WI38 (cell line): ENCODE measurements at regions not wholly inside any gene's neighbourhood (a gene's known extent, or its start where the extent isn't known, plus 50 kb on each side); places are given as distances from the start of the nearest gene placed in this dataset.

Experiments used
- H3K4me3 ChIP-seq: 2 replicates; pipeline ENCODE4 v1.5.1; 2011; ENCODE audit warnings: low read depth, mild to moderate bottlenecking, control low read depth, low read length
- TF ChIP-seq, protein P1 (sequence below): IDR thresholded peaks from 2 replicates; pipeline ENCODE4 v1.5.1; 2012; ENCODE audit warnings: low read depth, mild to moderate bottlenecking, control low read depth, low read length

DNA sequence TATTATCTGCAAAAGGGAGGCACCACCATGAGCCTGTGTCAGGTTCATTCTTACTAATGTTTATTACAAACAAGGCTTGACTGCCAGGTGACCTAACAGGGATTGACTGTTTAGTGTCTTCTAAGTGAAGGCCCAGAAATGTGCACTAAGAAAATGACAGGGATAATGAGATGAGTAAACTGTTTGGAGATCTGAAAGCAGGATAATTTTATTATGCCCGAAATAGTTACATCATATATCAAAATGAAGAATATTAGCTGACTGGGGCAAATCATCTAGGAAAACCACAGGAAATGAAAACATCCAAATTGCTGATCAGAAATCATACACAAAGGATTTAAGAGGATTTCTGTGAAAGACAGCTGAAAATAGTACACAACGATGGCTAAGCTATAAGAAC is 516.7 kb downstream of the HDGFL1 start:
- no peak overlapping the region for H3K4me3 ChIP-seq
- TF ChIP-seq, protein P1, sequence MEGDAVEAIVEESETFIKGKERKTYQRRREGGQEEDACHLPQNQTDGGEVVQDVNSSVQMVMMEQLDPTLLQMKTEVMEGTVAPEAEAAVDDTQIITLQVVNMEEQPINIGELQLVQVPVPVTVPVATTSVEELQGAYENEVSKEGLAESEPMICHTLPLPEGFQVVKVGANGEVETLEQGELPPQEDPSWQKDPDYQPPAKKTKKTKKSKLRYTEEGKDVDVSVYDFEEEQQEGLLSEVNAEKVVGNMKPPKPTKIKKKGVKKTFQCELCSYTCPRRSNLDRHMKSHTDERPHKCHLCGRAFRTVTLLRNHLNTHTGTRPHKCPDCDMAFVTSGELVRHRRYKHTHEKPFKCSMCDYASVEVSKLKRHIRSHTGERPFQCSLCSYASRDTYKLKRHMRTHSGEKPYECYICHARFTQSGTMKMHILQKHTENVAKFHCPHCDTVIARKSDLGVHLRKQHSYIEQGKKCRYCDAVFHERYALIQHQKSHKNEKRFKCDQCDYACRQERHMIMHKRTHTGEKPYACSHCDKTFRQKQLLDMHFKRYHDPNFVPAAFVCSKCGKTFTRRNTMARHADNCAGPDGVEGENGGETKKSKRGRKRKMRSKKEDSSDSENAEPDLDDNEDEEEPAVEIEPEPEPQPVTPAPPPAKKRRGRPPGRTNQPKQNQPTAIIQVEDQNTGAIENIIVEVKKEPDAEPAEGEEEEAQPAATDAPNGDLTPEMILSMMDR: no peak

DNA sequence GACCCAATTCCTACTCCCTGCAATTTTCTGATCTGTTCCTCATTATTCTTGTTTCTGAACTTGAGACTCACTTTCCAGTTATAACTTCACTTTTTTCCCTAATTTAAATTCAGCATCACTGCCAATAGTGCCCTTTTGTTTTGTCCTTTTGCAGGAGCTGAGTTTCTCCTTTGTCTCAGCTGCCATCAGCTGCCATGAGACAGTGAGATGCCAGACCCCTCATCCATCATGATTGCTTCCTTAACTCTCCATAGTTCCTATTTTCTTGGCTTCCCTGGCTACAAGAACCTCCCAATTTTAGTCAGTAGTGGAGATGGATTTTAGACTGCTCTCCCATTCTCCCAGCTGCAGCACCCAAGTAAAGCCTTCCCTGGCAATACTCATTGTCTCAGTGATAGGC is 518.1 kb downstream of the HDGFL1 start:
- H3K4me3 ChIP-seq: no peak overlapping the region
- TF ChIP-seq, protein P1: no peak

DNA sequence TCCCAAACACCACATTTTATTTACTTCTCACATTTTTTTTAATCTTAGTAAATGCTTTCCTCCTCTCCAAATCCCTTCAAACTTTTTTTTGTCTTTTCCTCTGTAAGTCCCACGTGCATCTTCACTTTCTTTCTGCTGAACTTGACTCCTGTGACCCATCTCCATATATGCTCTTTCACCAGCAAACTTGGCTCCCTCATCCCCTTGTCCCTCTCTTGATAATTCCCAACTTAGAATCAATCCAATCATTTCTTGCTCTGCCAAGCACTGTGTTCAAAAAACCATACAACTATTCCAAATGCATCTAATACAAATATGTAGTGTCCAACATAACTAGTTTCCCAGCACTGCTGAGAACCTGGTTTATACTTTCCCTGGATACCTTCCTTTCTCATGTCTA is 519.4 kb downstream of the HDGFL1 start:
- TF ChIP-seq, protein P1: no peak

DNA sequence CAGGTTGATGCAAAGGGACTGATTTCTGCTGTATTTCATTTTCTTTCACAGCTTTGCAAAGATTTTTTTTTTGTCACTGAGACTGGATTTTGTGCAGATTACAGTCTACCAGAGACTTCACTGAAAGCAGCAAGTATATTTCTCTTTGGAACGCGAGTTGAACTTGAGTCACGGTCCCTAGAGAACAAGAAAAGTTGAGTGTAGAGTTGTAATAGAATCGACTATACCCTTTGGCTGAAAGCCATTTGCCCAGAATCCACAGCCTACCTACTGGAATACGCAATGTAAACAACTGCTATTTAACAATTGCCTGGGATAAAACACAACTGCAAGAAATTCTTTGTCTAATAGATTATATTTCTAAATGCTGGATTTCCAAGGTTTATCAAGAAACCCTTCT is 520.6 kb downstream of the HDGFL1 start:
- H3K4me3 ChIP-seq: no peak overlapping the region

More for the DNA sequence above, 519.4 kb downstream of the HDGFL1 start:
- no peak overlapping the region for H3K4me3 ChIP-seq

DNA sequence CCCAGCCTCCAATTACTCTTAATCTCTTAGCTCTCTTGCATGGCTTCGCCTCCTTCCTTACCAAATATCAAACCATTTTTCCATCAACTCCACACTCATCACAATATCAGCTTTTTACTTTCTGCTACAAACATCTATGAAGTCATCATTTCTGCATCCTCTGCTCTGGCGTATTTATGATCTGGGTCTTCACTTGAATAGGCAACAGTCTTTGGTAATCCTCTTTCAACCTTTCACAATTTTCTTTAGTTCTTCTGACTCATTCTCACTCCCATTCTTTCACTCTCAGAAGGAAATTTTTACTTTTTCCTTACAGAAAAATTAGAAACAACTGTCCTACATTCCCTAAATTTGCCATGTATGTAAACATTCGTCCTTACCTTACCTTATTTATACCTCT is 522.4 kb downstream of the HDGFL1 start:
- TF ChIP-seq, protein P1: no peak
- H3K4me3 ChIP-seq: no peak overlapping the region

More for the DNA sequence above, 520.6 kb downstream of the HDGFL1 start:
- TF ChIP-seq, protein P1: no peak

DNA sequence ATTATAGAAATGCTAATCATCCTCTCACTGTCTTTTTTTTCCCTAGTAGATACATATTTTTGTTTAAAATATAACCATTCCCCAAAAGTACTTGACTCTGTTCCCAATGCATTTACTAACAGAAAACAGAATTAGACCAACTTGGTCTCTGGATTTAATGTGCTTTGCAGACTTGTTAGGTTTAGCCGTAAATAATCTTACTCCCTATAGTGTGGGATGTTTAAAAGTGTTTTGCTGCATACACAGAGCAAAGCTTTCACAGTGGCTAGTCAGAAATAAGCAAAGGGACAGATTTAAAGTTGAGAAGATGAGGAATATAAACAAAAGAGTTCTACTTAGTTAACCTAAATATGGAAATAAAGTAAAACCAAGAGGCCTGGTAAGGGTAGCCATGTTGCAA is 527.5 kb downstream of the HDGFL1 start:
- no peak overlapping the region for H3K4me3 ChIP-seq
- TF ChIP-seq, protein P1: no peak

DNA sequence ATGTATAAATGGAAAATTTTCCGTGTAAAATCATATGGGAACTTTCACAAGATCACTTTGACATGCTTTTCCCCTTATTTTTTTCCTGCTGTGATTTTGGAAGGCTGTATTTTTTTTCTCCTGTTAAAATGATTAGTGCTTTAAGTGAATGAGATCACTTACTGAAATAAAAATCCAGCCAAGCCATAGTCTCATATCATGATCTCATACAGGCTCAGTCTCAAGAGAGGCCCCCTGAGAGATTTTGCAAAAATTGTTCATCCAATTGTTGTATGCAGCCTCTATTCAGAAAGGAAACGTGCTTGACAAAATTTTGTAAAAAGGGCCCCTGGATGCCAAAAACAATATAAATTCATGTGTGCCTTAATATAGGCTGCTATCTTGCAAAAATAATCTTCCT is 528.2 kb downstream of the HDGFL1 start:
- no peak overlapping the region for H3K4me3 ChIP-seq
- TF ChIP-seq, protein P1: no peak
